PFSK-1 (cell line): ENCODE measurements at regions not wholly inside any gene's neighbourhood (a gene's known extent, or its start where the extent isn't known, plus 50 kb on each side); places are given as distances from the start of the nearest gene placed in this dataset.

Source experiments
- FOXP2 ChIP-seq: optimal IDR thresholded peaks from 2 replicates; pipeline ENCODE3; 2011; ENCODE audit warnings: borderline replicate concordance, control low read depth, inconsistent platforms; ENCODE audit not compliant: insufficient read depth; ENCODE audit errors: extremely low read length, extremely low read depth
- POLR2AphosphoS5 ChIP-seq: IDR thresholded peaks from 2 replicates; pipeline ENCODE4 v1.6.1; 2012; ENCODE audit warnings: low read depth, mild to moderate bottlenecking, control low read depth, low read length, moderate library complexity
- SIN3A ChIP-seq: IDR thresholded peaks from 2 replicates; pipeline ENCODE4 v1.6.1; 2012; ENCODE audit warnings: mild to moderate bottlenecking, low read length, moderate library complexity, borderline replicate concordance; ENCODE audit not compliant: insufficient read depth
- TAF1 ChIP-seq: IDR thresholded peaks from 2 replicates; pipeline ENCODE4 v1.6.1; 2012; ENCODE audit warnings: low read length, control low read depth, borderline replicate concordance; ENCODE audit not compliant: insufficient read depth
- TF ChIP-seq, protein P1 (sequence below), 2 experiments: IDR thresholded peaks; 2 replicates each; pipeline versions ENCODE4 v1.6.1 to v1.8.0; 2011 to 2012; ENCODE audit warnings: low read depth in 2 of 2, low read length in 2 of 2, control low read depth in 1 of 2, inconsistent platforms in 1 of 2, mild to moderate bottlenecking in 1 of 2, moderate library complexity in 1 of 2; ENCODE audit not compliant: insufficient read depth in 1 of 2

DNA sequence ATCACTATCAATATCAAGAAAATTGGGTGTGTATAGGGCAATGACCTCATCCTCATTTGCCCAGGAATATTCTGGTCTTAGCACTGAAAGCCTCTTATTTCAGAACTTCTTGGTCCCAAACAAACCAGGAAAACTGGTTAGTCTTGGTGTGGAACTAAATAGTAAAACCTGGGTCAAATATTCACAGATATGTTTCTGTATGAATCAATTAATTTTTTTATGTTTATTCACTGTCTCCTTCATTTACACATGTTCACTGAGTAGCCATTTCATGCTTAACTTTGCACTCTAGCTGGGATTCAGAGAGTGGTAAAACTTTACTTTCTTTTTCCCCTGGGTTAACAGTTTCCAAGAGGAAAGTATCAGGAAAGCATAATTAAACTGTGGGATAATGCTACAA lies 113.7 kb upstream of the PAPPA start:
- TF ChIP-seq SIN3A = no peak
- no peak for TF ChIP-seq TAF1
- no peak for TF ChIP-seq POLR2AphosphoS5
- no peak for TF ChIP-seq FOXP2
- TF ChIP-seq, protein P1, sequence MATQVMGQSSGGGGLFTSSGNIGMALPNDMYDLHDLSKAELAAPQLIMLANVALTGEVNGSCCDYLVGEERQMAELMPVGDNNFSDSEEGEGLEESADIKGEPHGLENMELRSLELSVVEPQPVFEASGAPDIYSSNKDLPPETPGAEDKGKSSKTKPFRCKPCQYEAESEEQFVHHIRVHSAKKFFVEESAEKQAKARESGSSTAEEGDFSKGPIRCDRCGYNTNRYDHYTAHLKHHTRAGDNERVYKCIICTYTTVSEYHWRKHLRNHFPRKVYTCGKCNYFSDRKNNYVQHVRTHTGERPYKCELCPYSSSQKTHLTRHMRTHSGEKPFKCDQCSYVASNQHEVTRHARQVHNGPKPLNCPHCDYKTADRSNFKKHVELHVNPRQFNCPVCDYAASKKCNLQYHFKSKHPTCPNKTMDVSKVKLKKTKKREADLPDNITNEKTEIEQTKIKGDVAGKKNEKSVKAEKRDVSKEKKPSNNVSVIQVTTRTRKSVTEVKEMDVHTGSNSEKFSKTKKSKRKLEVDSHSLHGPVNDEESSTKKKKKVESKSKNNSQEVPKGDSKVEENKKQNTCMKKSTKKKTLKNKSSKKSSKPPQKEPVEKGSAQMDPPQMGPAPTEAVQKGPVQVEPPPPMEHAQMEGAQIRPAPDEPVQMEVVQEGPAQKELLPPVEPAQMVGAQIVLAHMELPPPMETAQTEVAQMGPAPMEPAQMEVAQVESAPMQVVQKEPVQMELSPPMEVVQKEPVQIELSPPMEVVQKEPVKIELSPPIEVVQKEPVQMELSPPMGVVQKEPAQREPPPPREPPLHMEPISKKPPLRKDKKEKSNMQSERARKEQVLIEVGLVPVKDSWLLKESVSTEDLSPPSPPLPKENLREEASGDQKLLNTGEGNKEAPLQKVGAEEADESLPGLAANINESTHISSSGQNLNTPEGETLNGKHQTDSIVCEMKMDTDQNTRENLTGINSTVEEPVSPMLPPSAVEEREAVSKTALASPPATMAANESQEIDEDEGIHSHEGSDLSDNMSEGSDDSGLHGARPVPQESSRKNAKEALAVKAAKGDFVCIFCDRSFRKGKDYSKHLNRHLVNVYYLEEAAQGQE (IDR thresholded peaks at IDR 0.05; ENCODE audit: insufficient read depth in 1 of 2, low read depth in 2 of 2, low read length in 2 of 2) = no peak
